NCI-H1436 treated with DMSO at 0.1 percent for 48 hours (cell line): ENCODE measurements at regions not wholly inside any gene's neighbourhood (a gene's known extent, or its start where the extent isn't known, plus 50 kb on each side); places are given as distances from the start of the nearest gene placed in this dataset.

ENCODE experiments used
- DNase-seq: peaks from one replicate; lab custom pipeline; 2025; lab: John Stamatoyannopoulos, UW

- no peak for DNase-seq
These were observed 473.6 kb downstream of the CDH11 start for GRCh38 chr16:64648282-64648681.

- no peak for DNase-seq
These were observed 480.5 kb downstream of the CDH11 start for GRCh38 chr16:64641343-64641742.

GRCh38 chr16:64638766-64639165 is 483.1 kb downstream of the CDH11 start:
- no peak for DNase-seq

GRCh38 chr16:64629622-64630021 is 492.2 kb downstream of the CDH11 start:
- no peak for DNase-seq

GRCh38 chr16:64627781-64628180 is 494.1 kb downstream of the CDH11 start:
- no peak for DNase-seq

GRCh38 chr16:64627288-64627687 is 494.6 kb downstream of the CDH11 start:
- no peak for DNase-seq

GRCh38 chr16:64626776-64627175 is 495.1 kb downstream of the CDH11 start:
- DNase-seq: no peak

- no peak for DNase-seq
These were observed 500.2 kb downstream of the CDH11 start for GRCh38 chr16:64621616-64622015.

- DNase-seq: no peak
These were observed 503.9 kb downstream of the CDH11 start for GRCh38 chr16:64617836-64618476.

GRCh38 chr16:64615630-64616280 is 506.1 kb downstream of the CDH11 start:
- DNase-seq: no peak

- no peak for DNase-seq
These were observed 525.7 kb downstream of the CDH11 start for GRCh38 chr16:64596196-64596595.

GRCh38 chr16:64590513-64590912 is 531.4 kb downstream of the CDH11 start:
- no peak for DNase-seq

- DNase-seq: no peak
These were observed 532.0 kb downstream of the CDH11 start for GRCh38 chr16:64589836-64590235.

- no peak for DNase-seq
These were observed 535.1 kb downstream of the CDH11 start for GRCh38 chr16:64586781-64587180.

GRCh38 chr16:64585367-64585766 is 536.5 kb downstream of the CDH11 start:
- no peak for DNase-seq

GRCh38 chr16:64580558-64580957 is 541.3 kb downstream of the CDH11 start:
- no peak for DNase-seq

- DNase-seq: no peak
These were observed 542.2 kb downstream of the CDH11 start for GRCh38 chr16:64579712-64580111.

GRCh38 chr16:64545768-64546167 is 576.1 kb downstream of the CDH11 start:
- no peak for DNase-seq

GRCh38 chr16:64544859-64545258 is 577.0 kb downstream of the CDH11 start:
- no peak for DNase-seq

- DNase-seq: no peak
These were observed 578.4 kb downstream of the CDH11 start for GRCh38 chr16:64543441-64543840.

GRCh38 chr16:64543031-64543430 is 578.8 kb downstream of the CDH11 start:
- DNase-seq: no peak

- DNase-seq: no peak
These were observed 579.7 kb downstream of the CDH11 start for GRCh38 chr16:64542152-64542551.

GRCh38 chr16:64541621-64542020 is 580.2 kb downstream of the CDH11 start:
- no peak for DNase-seq

GRCh38 chr16:64540434-64540833 is 581.4 kb downstream of the CDH11 start:
- DNase-seq: no peak
